ENCODE measurements at regions not wholly inside any gene's neighbourhood (a gene's known extent, or its start where the extent isn't known, plus 50 kb on each side); places are given as distances from the start of the nearest gene placed in this dataset.
A peak's percentile ranks its signal among the peaks of the same experiment; 100 is the strongest.

- no peak overlapping the region for H3K27ac Mint-ChIP-seq
- Histone ChIP-seq H3K27ac (ENCODE audit: low read depth in 1 of 2, low read length in 2 of 2) (no peak overlapping the region), H2AFZ (ENCODE audit: insufficient read depth, low read depth, low read length, poor library complexity, severe bottlenecking) (no peak overlapping the region), H3K27me3 (ENCODE audit: control insufficient read depth in 2 of 2, insufficient read depth in 2 of 2, low read length in 2 of 2) (no peaks in the 10 kb centered on the region), H3K79me2 (ENCODE audit: insufficient read depth, low read length) (no peaks in the 10 kb centered on the region), H3K4me2 (replicated peaks; ENCODE audit: extremely low read depth, low read length, poor library complexity, severe bottlenecking) (no peak overlapping the region), H3K4me1 (ENCODE audit: control insufficient read depth in 1 of 2, insufficient read depth in 2 of 2, low read length in 2 of 2) (peaks cover 9 to 10% of the 10 kb centered on the region in 2 donors), H3K36me3 (replicated peaks in 1 of 2; ENCODE audit: control insufficient read depth in 1 of 2, insufficient read depth in 2 of 2, low read length in 2 of 2) (no peaks in the 10 kb centered on the region), H4K20me1 (ENCODE audit: insufficient read depth, low read length) (no peaks in the 10 kb centered on the region), H3K9me3 (replicated peaks in 1 of 2; ENCODE audit: control insufficient read depth in 1 of 2, insufficient read depth in 1 of 2, low read length in 2 of 2) (peaks cover 0 to 12% of the 10 kb centered on the region in 2 donors), H3K9ac (ENCODE audit: insufficient read depth, low read length, poor library complexity, severe bottlenecking) (no peak overlapping the region), H3K4me3 (replicated peaks in 1 of 3; ENCODE audit: low read depth in 2 of 3, low read length in 3 of 3) (no peak overlapping the region)
- 88% methylated on average over 1 of the region's 1 CpG for WGBS (ENCODE audit: insufficient coverage)
- DNase-seq = no peak
- peaks cover 0 to 8% (median 8%) of the 10 kb centered on the region in 3 donors for H3K27me3 Mint-ChIP-seq (ENCODE audit: low read depth in 3 of 3)
- H3K9me3 Mint-ChIP-seq = peaks cover 2 to 27% (median 20%) of the 10 kb centered on the region in 7 donors
- H3K36me3 Mint-ChIP-seq = peaks cover 0 to 3% of the 10 kb centered on the region in 2 donors
- H3K4me3 Mint-ChIP-seq = no peak overlapping the region
- intact Hi-C loops (cut with micrococcal nuclease) = loop anchor here in 1 of 2 donors (10.0 kb wide), 2 partner anchors 116 to 234 kb away; partner anchors contain the start of genes CCT4 and XPO1
- peaks cover 2% of the 10 kb centered on the region for H3K4me1 Mint-ChIP-seq
- TF ChIP-seq, protein P1, sequence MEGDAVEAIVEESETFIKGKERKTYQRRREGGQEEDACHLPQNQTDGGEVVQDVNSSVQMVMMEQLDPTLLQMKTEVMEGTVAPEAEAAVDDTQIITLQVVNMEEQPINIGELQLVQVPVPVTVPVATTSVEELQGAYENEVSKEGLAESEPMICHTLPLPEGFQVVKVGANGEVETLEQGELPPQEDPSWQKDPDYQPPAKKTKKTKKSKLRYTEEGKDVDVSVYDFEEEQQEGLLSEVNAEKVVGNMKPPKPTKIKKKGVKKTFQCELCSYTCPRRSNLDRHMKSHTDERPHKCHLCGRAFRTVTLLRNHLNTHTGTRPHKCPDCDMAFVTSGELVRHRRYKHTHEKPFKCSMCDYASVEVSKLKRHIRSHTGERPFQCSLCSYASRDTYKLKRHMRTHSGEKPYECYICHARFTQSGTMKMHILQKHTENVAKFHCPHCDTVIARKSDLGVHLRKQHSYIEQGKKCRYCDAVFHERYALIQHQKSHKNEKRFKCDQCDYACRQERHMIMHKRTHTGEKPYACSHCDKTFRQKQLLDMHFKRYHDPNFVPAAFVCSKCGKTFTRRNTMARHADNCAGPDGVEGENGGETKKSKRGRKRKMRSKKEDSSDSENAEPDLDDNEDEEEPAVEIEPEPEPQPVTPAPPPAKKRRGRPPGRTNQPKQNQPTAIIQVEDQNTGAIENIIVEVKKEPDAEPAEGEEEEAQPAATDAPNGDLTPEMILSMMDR (IDR thresholded peaks at IDR 0.05) = no peak
Observed at GRCh38 chr2:61769093-61769675, 84.7 kb downstream of the FAM161A start.

DNA sequence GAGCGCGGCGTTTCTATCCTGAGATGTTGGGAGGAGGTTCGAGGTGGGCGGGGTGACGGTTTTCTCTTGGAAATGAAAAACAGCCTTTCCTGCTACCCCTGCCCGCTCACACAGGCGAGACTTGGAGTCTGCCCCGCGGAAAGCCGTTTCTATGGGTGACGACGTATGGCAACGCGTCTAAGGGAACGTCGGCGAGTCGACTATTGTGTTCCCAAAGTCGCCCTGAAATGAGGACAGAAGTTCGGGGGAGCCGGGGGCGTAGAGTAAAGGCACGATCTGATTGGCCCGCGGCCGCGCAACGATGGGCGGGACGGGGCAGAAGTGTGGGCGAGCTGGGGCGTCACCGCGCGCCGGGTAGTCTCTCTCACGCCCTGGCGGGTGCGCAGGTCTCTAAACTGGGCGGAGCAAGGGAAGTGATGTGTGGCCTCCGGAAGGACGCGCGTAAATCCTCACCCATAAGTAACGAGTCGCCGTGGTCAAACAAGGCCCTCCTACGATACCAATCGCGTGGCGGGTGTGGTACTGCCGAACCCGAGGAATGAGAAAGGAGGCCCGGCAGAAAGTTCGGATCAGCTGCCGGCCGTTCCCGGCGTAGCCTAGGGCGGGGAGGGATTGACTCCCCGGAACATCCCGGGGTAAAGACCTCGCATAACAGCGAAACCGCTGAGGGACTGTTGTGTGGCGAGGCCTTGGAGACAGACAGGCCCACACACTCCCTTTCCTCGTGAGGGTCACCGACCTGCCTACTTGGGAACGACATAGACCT, 89.6 kb downstream of the FAM161A start:
- H3K27ac ChIP-seq (ENCODE audit: low read depth in 1 of 2, low read length in 2 of 2) = peak overlapping the region; percentile 91 to 98
- H3K4me3 ChIP-seq (replicated peaks in 1 of 3; ENCODE audit: low read depth in 2 of 3, low read length in 3 of 3) = peak overlapping the region; percentile 50 to 83 (median 74)
- H3K4me2 ChIP-seq (replicated peaks; ENCODE audit: extremely low read depth, low read length, poor library complexity, severe bottlenecking) = peak overlapping the region; percentile 81
- Mint-ChIP-seq H3K27me3 (ENCODE audit: low read depth in 3 of 3) (peaks cover 0 to 8% (median 4%) of the 10 kb centered on the region in 3 donors), H3K4me1 (peaks cover 6% of the 10 kb centered on the region), H3K9me3 (peaks cover 2 to 23% (median 20%) of the 10 kb centered on the region in 7 donors), H3K4me3 (peak overlapping the region; percentile 91 to 94), H3K27ac (peak overlapping the region; percentile 97 to 99 (median 98)), H3K36me3 (peaks cover 0 to 3% of the 10 kb centered on the region in 2 donors)
- DNase-seq = peak; percentile 97 to 98 (median 98)
- no peaks in the 10 kb centered on the region for H3K36me3 ChIP-seq (replicated peaks in 1 of 2; ENCODE audit: control insufficient read depth in 1 of 2, insufficient read depth in 2 of 2, low read length in 2 of 2)
- no peaks in the 10 kb centered on the region for H3K79me2 ChIP-seq (ENCODE audit: insufficient read depth, low read length)
- no peaks in the 10 kb centered on the region for H3K27me3 ChIP-seq (ENCODE audit: control insufficient read depth in 2 of 2, insufficient read depth in 2 of 2, low read length in 2 of 2)
- peaks cover 5 to 11% of the 10 kb centered on the region in 2 donors for H3K4me1 ChIP-seq (ENCODE audit: control insufficient read depth in 1 of 2, insufficient read depth in 2 of 2, low read length in 2 of 2)
- intact Hi-C loops (cut with micrococcal nuclease) = loop anchor here (2.0 to 10.0 kb wide), 5 partner anchors 67 to 229 kb away; partner anchors contain the start of genes XPO1 (in 2 of the 2) and CCT4 (in 1 of the 2)
- H4K20me1 ChIP-seq (ENCODE audit: insufficient read depth, low read length) = no peaks in the 10 kb centered on the region
- H3K9ac ChIP-seq (ENCODE audit: insufficient read depth, low read length, poor library complexity, severe bottlenecking) = peak overlapping the region; percentile 83
- under 1% methylated on average over 54 of the region's 70 CpGs for WGBS (ENCODE audit: insufficient coverage)
- H2AFZ ChIP-seq (ENCODE audit: insufficient read depth, low read depth, low read length, poor library complexity, severe bottlenecking) = peak overlapping the region; percentile 91
- H3K9me3 ChIP-seq (replicated peaks in 1 of 2; ENCODE audit: control insufficient read depth in 1 of 2, insufficient read depth in 1 of 2, low read length in 2 of 2) = peaks cover 0 to 12% of the 10 kb centered on the region in 2 donors
- TF ChIP-seq, protein P1 (IDR thresholded peaks at IDR 0.05) = no peak
